SJSA1 (cell line): ENCODE measurements at regions not wholly inside any gene's neighbourhood (a gene's known extent, or its start where the extent isn't known, plus 50 kb on each side); places are given as distances from the start of the nearest gene placed in this dataset.

ENCODE experiments used
- DNase-seq, 2 experiments: peaks; one replicate each; pipeline ENCODE4 v3.0.0-alpha.2; 2015 to 2020; ENCODE audit warnings: low spot score in 2 of 2, low read depth in 1 of 2
- H3K27ac ChIP-seq: fragments of 250-450 bp; sonication (Bioruptor Pico); 2 replicates; pipeline ENCODE4 v1.5.1; 2020; ENCODE audit warnings: mild to moderate bottlenecking, moderate library complexity
- H3K27me3 ChIP-seq: fragments of 250-450 bp; sonication (Bioruptor Pico); replicated peaks from 2 replicates; pipeline ENCODE4 v1.5.1; 2020; ENCODE audit warnings: mild to moderate bottlenecking, moderate library complexity
- H3K36me3 ChIP-seq: fragments of 250-450 bp; sonication (Bioruptor Pico); 2 replicates; pipeline ENCODE4 v1.5.1; 2020; ENCODE audit warnings: mild to moderate bottlenecking
- H3K4me1 ChIP-seq: fragments of 250-450 bp; sonication (Bioruptor Pico); replicated peaks from 2 replicates; pipeline ENCODE4 v1.6.1; 2021; ENCODE audit warnings: mild to moderate bottlenecking
- H3K4me3 ChIP-seq: fragments of 250-450 bp; sonication (Bioruptor Pico); 2 replicates; pipeline ENCODE4 v1.5.1; 2020; ENCODE audit warnings: mild to moderate bottlenecking
- H3K9me3 ChIP-seq: fragments of 250-450 bp; sonication (Bioruptor Pico); replicated peaks from 2 replicates; pipeline ENCODE4 v1.5.1; 2020; ENCODE audit warnings: mild to moderate bottlenecking

GRCh38 chr2:221676566-221677172 lies 104.6 kb upstream of the EPHA4 start:
- Histone ChIP-seq H3K36me3 (no peaks in the 10 kb centered on the region), H3K4me3 (no peak overlapping the region), H3K27me3 (no peaks in the 10 kb centered on the region), H3K4me1 (no peaks in the 10 kb centered on the region), H3K27ac (no peak overlapping the region), H3K9me3 (no peaks in the 10 kb centered on the region)
- DNase-seq = no peak

GRCh38 chr2:221675201-221675908 lies 103.3 kb upstream of the EPHA4 start:
- Histone ChIP-seq H3K4me1 (no peaks in the 10 kb centered on the region), H3K27me3 (no peaks in the 10 kb centered on the region), H3K27ac (no peak overlapping the region), H3K4me3 (no peak overlapping the region), H3K9me3 (no peaks in the 10 kb centered on the region), H3K36me3 (no peaks in the 10 kb centered on the region)
- no peak for DNase-seq

GRCh38 chr2:221674446-221674845 lies 102.3 kb upstream of the EPHA4 start:
- Histone ChIP-seq H3K4me1 (no peaks in the 10 kb centered on the region), H3K4me3 (no peak overlapping the region), H3K27ac (no peak overlapping the region), H3K27me3 (no peaks in the 10 kb centered on the region), H3K36me3 (no peaks in the 10 kb centered on the region), H3K9me3 (no peaks in the 10 kb centered on the region)
- DNase-seq = no peak

- H3K9me3 ChIP-seq = no peaks in the 10 kb centered on the region
- H3K36me3 ChIP-seq = no peaks in the 10 kb centered on the region
- no peaks in the 10 kb centered on the region for H3K4me1 ChIP-seq
- H3K4me3 ChIP-seq = no peak overlapping the region
- no peak for DNase-seq
- no peaks in the 10 kb centered on the region for H3K27me3 ChIP-seq
- no peak overlapping the region for H3K27ac ChIP-seq
Observed at GRCh38 chr2:221673248-221673647, 101.1 kb upstream of the EPHA4 start.

GRCh38 chr2:221671515-221671914 lies 99.4 kb upstream of the EPHA4 start:
- Histone ChIP-seq H3K4me3 (no peak overlapping the region), H3K9me3 (no peaks in the 10 kb centered on the region), H3K27me3 (no peaks in the 10 kb centered on the region), H3K36me3 (no peaks in the 10 kb centered on the region), H3K4me1 (no peaks in the 10 kb centered on the region), H3K27ac (no peak overlapping the region)
- DNase-seq = no peak

- Histone ChIP-seq H3K4me1 (no peaks in the 10 kb centered on the region), H3K9me3 (no peaks in the 10 kb centered on the region), H3K4me3 (no peak overlapping the region), H3K27me3 (no peaks in the 10 kb centered on the region), H3K27ac (no peak overlapping the region), H3K36me3 (no peaks in the 10 kb centered on the region)
- no peak for DNase-seq
Observed at GRCh38 chr2:221662689-221663391, 90.7 kb upstream of the EPHA4 start.

GRCh38 chr2:221657806-221658205 lies 85.7 kb upstream of the EPHA4 start:
- Histone ChIP-seq H3K9me3 (no peaks in the 10 kb centered on the region), H3K4me3 (no peak overlapping the region)
- DNase-seq = no peak

GRCh38 chr2:221655300-221655699 lies 83.2 kb upstream of the EPHA4 start:
- Histone ChIP-seq H3K9me3 (no peaks in the 10 kb centered on the region), H3K27me3 (no peaks in the 10 kb centered on the region), H3K4me3 (no peak overlapping the region), H3K4me1 (no peaks in the 10 kb centered on the region), H3K36me3 (no peaks in the 10 kb centered on the region), H3K27ac (no peak overlapping the region)
- DNase-seq = no peak

More at GRCh38 chr2:221657806-221658205, 85.7 kb upstream of the EPHA4 start:
- Histone ChIP-seq H3K27me3 (no peaks in the 10 kb centered on the region), H3K36me3 (no peaks in the 10 kb centered on the region), H3K4me1 (no peaks in the 10 kb centered on the region), H3K27ac (no peak overlapping the region)

- no peak overlapping the region for H3K4me3 ChIP-seq
- H3K27me3 ChIP-seq = no peaks in the 10 kb centered on the region
- H3K4me1 ChIP-seq = no peaks in the 10 kb centered on the region
- no peak overlapping the region for H3K27ac ChIP-seq
- DNase-seq = no peak
- H3K9me3 ChIP-seq = no peaks in the 10 kb centered on the region
- H3K36me3 ChIP-seq = no peaks in the 10 kb centered on the region
Observed at GRCh38 chr2:221653182-221653581, 81.1 kb upstream of the EPHA4 start.

GRCh38 chr2:221649051-221649775 lies 77.1 kb upstream of the EPHA4 start:
- DNase-seq = no peak

GRCh38 chr2:221642447-221642846 lies 70.3 kb upstream of the EPHA4 start:
- Histone ChIP-seq H3K36me3 (no peaks in the 10 kb centered on the region), H3K4me1 (no peaks in the 10 kb centered on the region), H3K27ac (no peak overlapping the region), H3K4me3 (no peak overlapping the region), H3K27me3 (no peaks in the 10 kb centered on the region), H3K9me3 (0 out of 2 replicates have a peak, but pooled peaks cover 2% of the 10 kb centered on the region)
- no peak for DNase-seq

More at GRCh38 chr2:221649051-221649775, 77.1 kb upstream of the EPHA4 start:
- Histone ChIP-seq H3K4me3 (no peak overlapping the region), H3K4me1 (no peaks in the 10 kb centered on the region), H3K27me3 (no peaks in the 10 kb centered on the region), H3K9me3 (no peaks in the 10 kb centered on the region), H3K36me3 (no peaks in the 10 kb centered on the region), H3K27ac (no peak overlapping the region)

- no peak for DNase-seq
- Histone ChIP-seq H3K27me3 (no peaks in the 10 kb centered on the region), H3K27ac (no peak overlapping the region), H3K4me1 (no peaks in the 10 kb centered on the region), H3K4me3 (no peak overlapping the region), H3K9me3 (0 out of 2 replicates have a peak, but pooled peaks cover 2% of the 10 kb centered on the region), H3K36me3 (no peaks in the 10 kb centered on the region)
Observed at GRCh38 chr2:221641181-221641871, 69.2 kb upstream of the EPHA4 start.

- Histone ChIP-seq H3K27me3 (no peaks in the 10 kb centered on the region), H3K9me3 (0 out of 2 replicates have a peak, but pooled peaks cover 2% of the 10 kb centered on the region), H3K36me3 (no peaks in the 10 kb centered on the region), H3K4me1 (no peaks in the 10 kb centered on the region), H3K27ac (no peak overlapping the region), H3K4me3 (no peak overlapping the region)
- DNase-seq = no peak
Observed at GRCh38 chr2:221640686-221641085, 68.6 kb upstream of the EPHA4 start.
